NT2/D1 (cell line): ENCODE measurements at regions not wholly inside any gene's neighbourhood (a gene's known extent, or its start where the extent isn't known, plus 50 kb on each side); places are given as distances from the start of the nearest gene placed in this dataset.

Experiments
- SUZ12 ChIP-seq: IDR thresholded peaks from 2 replicates; pipeline ENCODE4 v1.6.1; 2011; ENCODE audit not compliant: insufficient read length, insufficient read depth; ENCODE audit errors: extremely low read depth
- YY1 ChIP-seq: IDR thresholded peaks from 2 replicates; pipeline ENCODE4 v1.6.1; 2011; ENCODE audit not compliant: insufficient read length, insufficient read depth
- ZNF274 ChIP-seq: IDR thresholded peaks from 2 replicates; pipeline ENCODE4 v1.6.1; 2011; ENCODE audit warnings: mild to moderate bottlenecking, low read depth, low read length

DNA sequence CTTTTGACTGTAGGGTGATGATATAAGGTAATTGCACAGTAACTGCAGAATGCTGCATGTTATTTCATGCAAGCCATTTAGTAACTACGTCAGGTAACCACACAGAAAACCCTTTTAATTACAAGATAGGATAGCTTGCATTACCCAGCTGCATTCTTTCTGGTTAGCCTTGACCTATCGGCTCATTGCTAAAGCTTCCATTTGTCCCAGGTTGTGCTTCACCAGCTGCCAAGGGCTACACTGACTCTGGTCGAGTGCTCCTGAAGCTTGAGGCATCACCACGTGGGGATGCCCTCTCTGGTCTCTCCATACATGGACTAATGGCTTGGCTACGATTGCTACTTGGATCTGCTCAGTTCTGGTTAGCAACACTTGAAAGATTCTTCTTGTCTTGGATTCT lies 81.1 kb upstream of the SLC12A2 start:
- no peak for TF ChIP-seq SUZ12
- no peak for TF ChIP-seq ZNF274
- TF ChIP-seq YY1: no peak
